Thyroid gland (tissue), 4 donors: ENCODE measurements at regions not wholly inside any gene's neighbourhood (a gene's known extent, or its start where the extent isn't known, plus 50 kb on each side); places are given as distances from the start of the nearest gene placed in this dataset.

Source experiments
- POLR2A ChIP-seq, 2 donors: fragments of 450-650 bp; IDR thresholded peaks; one replicate each; pipeline ENCODE4 v1.6.1; 2017; ENCODE audit warnings: antibody characterized with exemption in 2 of 2, mild to moderate bottlenecking in 2 of 2, moderate library complexity in 1 of 2
- TF ChIP-seq, protein P1 (sequence below), 6 experiments: fragments of 200-600 bp in 3 of 6; fragments of 450-650 bp in 3 of 6; sonication (generic) in 3 of 6; IDR thresholded peaks; one replicate each; pipeline ENCODE4 v1.5.1; 2016 to 2019; ENCODE audit warnings: antibody characterized with exemption in 6 of 6, mild to moderate bottlenecking in 2 of 6, inconsistent platforms in 1 of 6, moderate library complexity in 1 of 6

DNA sequence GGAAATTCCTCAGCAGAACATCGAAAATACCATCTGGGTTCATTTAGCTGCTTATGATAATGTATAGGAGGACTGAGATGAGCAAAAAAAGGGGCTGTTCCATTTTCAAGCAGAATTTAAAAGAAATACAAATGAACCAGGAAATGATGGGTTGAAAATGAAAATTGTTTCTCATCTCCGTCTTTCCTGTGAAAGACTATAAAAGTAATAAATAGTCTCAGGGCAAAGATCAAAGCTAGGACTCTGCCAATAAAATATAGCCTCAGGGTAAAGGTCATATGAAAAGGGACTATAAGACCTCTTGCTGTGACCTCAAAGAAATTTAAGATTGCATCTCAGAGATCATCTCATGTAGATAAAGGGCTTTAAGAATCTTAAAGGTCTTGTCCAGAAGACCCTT lies 478.0 kb downstream of the BTG1 start:
- TF ChIP-seq, protein P1, sequence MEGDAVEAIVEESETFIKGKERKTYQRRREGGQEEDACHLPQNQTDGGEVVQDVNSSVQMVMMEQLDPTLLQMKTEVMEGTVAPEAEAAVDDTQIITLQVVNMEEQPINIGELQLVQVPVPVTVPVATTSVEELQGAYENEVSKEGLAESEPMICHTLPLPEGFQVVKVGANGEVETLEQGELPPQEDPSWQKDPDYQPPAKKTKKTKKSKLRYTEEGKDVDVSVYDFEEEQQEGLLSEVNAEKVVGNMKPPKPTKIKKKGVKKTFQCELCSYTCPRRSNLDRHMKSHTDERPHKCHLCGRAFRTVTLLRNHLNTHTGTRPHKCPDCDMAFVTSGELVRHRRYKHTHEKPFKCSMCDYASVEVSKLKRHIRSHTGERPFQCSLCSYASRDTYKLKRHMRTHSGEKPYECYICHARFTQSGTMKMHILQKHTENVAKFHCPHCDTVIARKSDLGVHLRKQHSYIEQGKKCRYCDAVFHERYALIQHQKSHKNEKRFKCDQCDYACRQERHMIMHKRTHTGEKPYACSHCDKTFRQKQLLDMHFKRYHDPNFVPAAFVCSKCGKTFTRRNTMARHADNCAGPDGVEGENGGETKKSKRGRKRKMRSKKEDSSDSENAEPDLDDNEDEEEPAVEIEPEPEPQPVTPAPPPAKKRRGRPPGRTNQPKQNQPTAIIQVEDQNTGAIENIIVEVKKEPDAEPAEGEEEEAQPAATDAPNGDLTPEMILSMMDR (IDR thresholded peaks at IDR 0.05) = no peak
- no peak for TF ChIP-seq POLR2A (IDR thresholded peaks at IDR 0.05)
